Right lobe of liver (tissue), 4 donors: ENCODE measurements at regions not wholly inside any gene's neighbourhood (a gene's known extent, or its start where the extent isn't known, plus 50 kb on each side); places are given as distances from the start of the nearest gene placed in this dataset.

ENCODE experiments used
- POLR2A ChIP-seq: fragments of 450-650 bp; IDR thresholded peaks from one replicate; pipeline ENCODE4 v1.6.1; 2017; ENCODE audit warnings: antibody characterized with exemption, mild to moderate bottlenecking
- TF ChIP-seq, protein P1 (sequence below), 4 donors: fragments of 200-600 bp in 3 of 4; fragments of 450-650 bp in 1 of 4; IDR thresholded peaks; one replicate each; pipeline versions ENCODE4 v1.5.1 to v1.8.0; 2016 to 2022; ENCODE audit warnings: antibody characterized with exemption in 4 of 4, mild to moderate bottlenecking in 2 of 4
- donor health status: DM: no; HTN: no; CAD: no.
- donor health status: DM: no; HTN: no; CAD: no.
- donor health status: DM: no; HTN: yes; CAD: no.

DNA sequence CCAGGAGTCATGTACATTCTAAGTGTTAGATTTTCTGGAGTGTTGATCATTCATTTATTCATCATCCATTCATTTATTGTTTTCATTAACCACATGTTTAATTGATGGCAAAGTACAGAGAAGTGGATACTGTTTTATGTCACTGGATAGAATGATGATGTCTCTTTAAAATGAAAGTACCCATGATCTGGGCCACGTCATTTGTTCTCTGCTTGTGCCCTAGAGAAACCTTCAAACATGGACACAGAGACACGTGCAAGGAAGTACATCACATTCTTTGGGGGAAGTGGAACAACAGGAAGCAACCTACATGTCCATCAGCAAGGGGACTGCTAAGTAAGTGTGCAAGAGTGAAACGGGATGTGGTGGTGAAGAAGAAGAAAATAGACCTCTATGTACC is 75.8 kb upstream of the TSHZ2 start:
- TF ChIP-seq, protein P1, sequence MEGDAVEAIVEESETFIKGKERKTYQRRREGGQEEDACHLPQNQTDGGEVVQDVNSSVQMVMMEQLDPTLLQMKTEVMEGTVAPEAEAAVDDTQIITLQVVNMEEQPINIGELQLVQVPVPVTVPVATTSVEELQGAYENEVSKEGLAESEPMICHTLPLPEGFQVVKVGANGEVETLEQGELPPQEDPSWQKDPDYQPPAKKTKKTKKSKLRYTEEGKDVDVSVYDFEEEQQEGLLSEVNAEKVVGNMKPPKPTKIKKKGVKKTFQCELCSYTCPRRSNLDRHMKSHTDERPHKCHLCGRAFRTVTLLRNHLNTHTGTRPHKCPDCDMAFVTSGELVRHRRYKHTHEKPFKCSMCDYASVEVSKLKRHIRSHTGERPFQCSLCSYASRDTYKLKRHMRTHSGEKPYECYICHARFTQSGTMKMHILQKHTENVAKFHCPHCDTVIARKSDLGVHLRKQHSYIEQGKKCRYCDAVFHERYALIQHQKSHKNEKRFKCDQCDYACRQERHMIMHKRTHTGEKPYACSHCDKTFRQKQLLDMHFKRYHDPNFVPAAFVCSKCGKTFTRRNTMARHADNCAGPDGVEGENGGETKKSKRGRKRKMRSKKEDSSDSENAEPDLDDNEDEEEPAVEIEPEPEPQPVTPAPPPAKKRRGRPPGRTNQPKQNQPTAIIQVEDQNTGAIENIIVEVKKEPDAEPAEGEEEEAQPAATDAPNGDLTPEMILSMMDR (IDR thresholded peaks at IDR 0.05), result no peak
- TF ChIP-seq POLR2A, result no peak
